ENCODE measurements at regions not wholly inside any gene's neighbourhood (a gene's known extent, or its start where the extent isn't known, plus 50 kb on each side); places are given as distances from the start of the nearest gene placed in this dataset.

GRCh38 chr12:16984484-16984883 is 378.5 kb upstream of the LMO3 start:
- TF ChIP-seq EP300 (IDR thresholded peaks at IDR 0.05), result no peak
- TF ChIP-seq, protein P1, sequence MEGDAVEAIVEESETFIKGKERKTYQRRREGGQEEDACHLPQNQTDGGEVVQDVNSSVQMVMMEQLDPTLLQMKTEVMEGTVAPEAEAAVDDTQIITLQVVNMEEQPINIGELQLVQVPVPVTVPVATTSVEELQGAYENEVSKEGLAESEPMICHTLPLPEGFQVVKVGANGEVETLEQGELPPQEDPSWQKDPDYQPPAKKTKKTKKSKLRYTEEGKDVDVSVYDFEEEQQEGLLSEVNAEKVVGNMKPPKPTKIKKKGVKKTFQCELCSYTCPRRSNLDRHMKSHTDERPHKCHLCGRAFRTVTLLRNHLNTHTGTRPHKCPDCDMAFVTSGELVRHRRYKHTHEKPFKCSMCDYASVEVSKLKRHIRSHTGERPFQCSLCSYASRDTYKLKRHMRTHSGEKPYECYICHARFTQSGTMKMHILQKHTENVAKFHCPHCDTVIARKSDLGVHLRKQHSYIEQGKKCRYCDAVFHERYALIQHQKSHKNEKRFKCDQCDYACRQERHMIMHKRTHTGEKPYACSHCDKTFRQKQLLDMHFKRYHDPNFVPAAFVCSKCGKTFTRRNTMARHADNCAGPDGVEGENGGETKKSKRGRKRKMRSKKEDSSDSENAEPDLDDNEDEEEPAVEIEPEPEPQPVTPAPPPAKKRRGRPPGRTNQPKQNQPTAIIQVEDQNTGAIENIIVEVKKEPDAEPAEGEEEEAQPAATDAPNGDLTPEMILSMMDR (IDR thresholded peaks at IDR 0.05), result no peak
